Endothelial cell (in vitro differentiated cells): ENCODE measurements at regions not wholly inside any gene's neighbourhood (a gene's known extent, or its start where the extent isn't known, plus 50 kb on each side); places are given as distances from the start of the nearest gene placed in this dataset.

Source experiments
- DNase-seq: peaks from one replicate; pipeline ENCODE4 v3.0.0; 2021; ENCODE audit warnings: low spot score
- H3K27ac Mint-ChIP-seq: one replicate; pipeline ENCODE4 v1.8.0; 2021; ENCODE audit warnings: mixed read lengths, inconsistent platforms; ENCODE audit not compliant: unreplicated experiment
- H3K27me3 Mint-ChIP-seq: one replicate; pipeline ENCODE4 v1.8.0; 2021; ENCODE audit warnings: mild to moderate bottlenecking, moderate library complexity, mixed read lengths, inconsistent platforms; ENCODE audit not compliant: unreplicated experiment
- H3K36me3 Mint-ChIP-seq: one replicate; pipeline ENCODE4 v1.8.0; 2021; ENCODE audit warnings: mild to moderate bottlenecking, low read depth, mixed read lengths, inconsistent platforms; ENCODE audit not compliant: unreplicated experiment
- H3K4me1 Mint-ChIP-seq: one replicate; pipeline ENCODE4 v1.8.0; 2021; ENCODE audit warnings: mild to moderate bottlenecking, mixed read lengths, inconsistent platforms; ENCODE audit not compliant: unreplicated experiment
- H3K4me3 Mint-ChIP-seq: one replicate; pipeline ENCODE4 v1.8.0; 2021; ENCODE audit warnings: mild to moderate bottlenecking, mixed read lengths, inconsistent platforms; ENCODE audit not compliant: unreplicated experiment
- H3K9me3 Mint-ChIP-seq: one replicate; pipeline ENCODE4 v1.8.0; 2021; ENCODE audit warnings: mixed read lengths, inconsistent platforms; ENCODE audit not compliant: unreplicated experiment
- CTCF ChIP-seq: fragments of 200-600 bp; sonication (generic); IDR thresholded peaks from one replicate; pipeline ENCODE4 v1.5.0; 2021; ENCODE audit warnings: antibody characterized with exemption; ENCODE audit not compliant: unreplicated experiment

- Mint-ChIP-seq H3K27ac (no peak overlapping the region), H3K4me3 (no peak overlapping the region), H3K27me3 (no peaks in the 10 kb centered on the region), H3K9me3 (no peaks in the 10 kb centered on the region), H3K36me3 (no peaks in the 10 kb centered on the region), H3K4me1 (no peaks in the 10 kb centered on the region)
- TF ChIP-seq CTCF, result no peak
- DNase-seq, result no peak
Observed at GRCh38 chr1:143727263-143727662, 244.5 kb downstream of the FAM72C start.

GRCh38 chr1:143721024-143721373 lies 250.8 kb downstream of the FAM72C start:
- Mint-ChIP-seq H3K9me3 (no peaks in the 10 kb centered on the region), H3K27ac (no peak overlapping the region), H3K27me3 (no peaks in the 10 kb centered on the region), H3K4me1 (peaks cover 5% of the 10 kb centered on the region), H3K36me3 (no peaks in the 10 kb centered on the region), H3K4me3 (no peak overlapping the region)
- TF ChIP-seq CTCF, result no peak
- no peak for DNase-seq

GRCh38 chr1:143720087-143721023 lies 251.4 kb downstream of the FAM72C start:
- H3K4me3 Mint-ChIP-seq, result no peak overlapping the region
- no peaks in the 10 kb centered on the region for H3K27me3 Mint-ChIP-seq
- peak; percentile 24 for DNase-seq
- no peak for TF ChIP-seq CTCF
- peak overlapping the region; percentile 92 for H3K27ac Mint-ChIP-seq
- H3K36me3 Mint-ChIP-seq, result no peaks in the 10 kb centered on the region
- peaks cover 5% of the 10 kb centered on the region for H3K4me1 Mint-ChIP-seq
- no peaks in the 10 kb centered on the region for H3K9me3 Mint-ChIP-seq

GRCh38 chr1:143718524-143718923 lies 253.3 kb downstream of the FAM72C start:
- Mint-ChIP-seq H3K36me3 (no peaks in the 10 kb centered on the region), H3K4me3 (no peak overlapping the region), H3K27me3 (no peaks in the 10 kb centered on the region), H3K4me1 (peaks cover 5% of the 10 kb centered on the region), H3K27ac (no peak overlapping the region), H3K9me3 (no peaks in the 10 kb centered on the region)
- no peak for TF ChIP-seq CTCF
- DNase-seq, result no peak

GRCh38 chr1:143718021-143718420 lies 253.8 kb downstream of the FAM72C start:
- H3K27me3 Mint-ChIP-seq, result no peaks in the 10 kb centered on the region
- peaks cover 5% of the 10 kb centered on the region for H3K4me1 Mint-ChIP-seq
- H3K27ac Mint-ChIP-seq, result no peak overlapping the region
- DNase-seq, result no peak
- H3K9me3 Mint-ChIP-seq, result no peaks in the 10 kb centered on the region
- H3K4me3 Mint-ChIP-seq, result no peak overlapping the region
- no peak for TF ChIP-seq CTCF
- no peaks in the 10 kb centered on the region for H3K36me3 Mint-ChIP-seq
